Tibial nerve (tissue), 4 donors: ENCODE measurements at regions not wholly inside any gene's neighbourhood (a gene's known extent, or its start where the extent isn't known, plus 50 kb on each side); places are given as distances from the start of the nearest gene placed in this dataset.

ENCODE experiments used
- DNase-seq, 2 donors: peaks; one replicate each; pipeline ENCODE4 v3.0.0-alpha.2; 2019; ENCODE audit warnings: low spot score in 2 of 2
- H3K27ac ChIP-seq, 4 donors: fragments of 200-600 bp; sonication (generic) in 3 of 4; one replicate each; pipeline ENCODE4 v1.5.1; 2017 to 2019; ENCODE audit warnings: mild to moderate bottlenecking in 1 of 4
- H3K27me3 ChIP-seq, 2 donors: fragments of 200-600 bp; sonication (generic) in 1 of 2; one replicate each; pipeline versions ENCODE4 v1.5.1 to v1.6.0; 2017 to 2019
- H3K36me3 ChIP-seq, 3 donors: fragments of 200-600 bp; sonication (generic); one replicate each; pipeline ENCODE4 v1.5.1; 2018 to 2019
- H3K4me1 ChIP-seq, 4 donors: fragments of 200-600 bp; sonication (generic) in 3 of 4; one replicate each; pipeline ENCODE4 v1.5.1; 2017 to 2019
- H3K4me3 ChIP-seq, 4 donors: fragments of 200-600 bp; sonication (generic) in 3 of 4; one replicate each; pipeline ENCODE4 v1.5.1; 2017 to 2019; ENCODE audit warnings: mild to moderate bottlenecking in 1 of 4, moderate library complexity in 1 of 4
- H3K9me3 ChIP-seq, 4 donors: fragments of 200-600 bp; sonication (generic) in 3 of 4; one replicate each; pipeline ENCODE4 v1.5.1; 2017 to 2019
- CTCF ChIP-seq, 5 experiments: fragments of 200-600 bp in 3 of 5; fragments of 450-650 bp in 2 of 5; sonication (generic) in 3 of 5; IDR thresholded peaks; one replicate each; pipeline ENCODE4 v1.5.1; 2016 to 2019; ENCODE audit warnings: antibody characterized with exemption in 5 of 5, mild to moderate bottlenecking in 3 of 5, moderate library complexity in 2 of 5
- EP300 ChIP-seq, 2 donors: sonication (generic); formaldehyde crosslinking; IDR thresholded peaks; one replicate each; pipeline ENCODE4 v1.6.1; 2017; ENCODE audit warnings: antibody characterized with exemption in 2 of 2, mild to moderate bottlenecking in 1 of 2
- POLR2A ChIP-seq, 2 donors: fragments of 450-650 bp; IDR thresholded peaks; one replicate each; pipeline ENCODE4 v1.6.1; 2017; ENCODE audit warnings: antibody characterized with exemption in 2 of 2, mild to moderate bottlenecking in 2 of 2, moderate library complexity in 2 of 2
- WGBS, 2 donors: methylation state at CpG; one replicate each; pipeline ENCODE4 v1.1.5; 2018; 5-methylcytosine and 5-hydroxymethylcytosine counted together

- Histone ChIP-seq H3K4me3 (no peak overlapping the region), H3K27ac (no peak overlapping the region), H3K27me3 (no peaks in the 10 kb centered on the region), H3K4me1 (no peaks in the 10 kb centered on the region), H3K9me3 (peaks cover 0 to 12% (median 0%) of the 10 kb centered on the region in 4 donors), H3K36me3 (no peaks in the 10 kb centered on the region)
- TF ChIP-seq POLR2A (IDR thresholded peaks at IDR 0.05): no peak
- TF ChIP-seq EP300 (IDR thresholded peaks at IDR 0.05): no peak
- TF ChIP-seq CTCF (IDR thresholded peaks at IDR 0.05): no peak
- WGBS, 2 donors: 46 to 50% methylated on average over 1 of the region's 1 CpG
- no peak for DNase-seq
Observed at GRCh38 chr9:87354147-87354546, 143.5 kb upstream of the DAPK1 start.

- H3K9me3 ChIP-seq: peaks cover 0 to 8% (median 0%) of the 10 kb centered on the region in 4 donors
- H3K27ac ChIP-seq: no peak overlapping the region
- no peaks in the 10 kb centered on the region for H3K4me1 ChIP-seq
- H3K4me3 ChIP-seq: no peak overlapping the region
- WGBS, 2 donors: 92 to 96% methylated on average over 1 of the region's 1 CpG
- no peaks in the 10 kb centered on the region for H3K36me3 ChIP-seq
- TF ChIP-seq EP300 (IDR thresholded peaks at IDR 0.05) (no peak), POLR2A (IDR thresholded peaks at IDR 0.05) (no peak), CTCF (IDR thresholded peaks at IDR 0.05) (no peak)
- no peaks in the 10 kb centered on the region for H3K27me3 ChIP-seq
- DNase-seq: no peak
Observed at GRCh38 chr9:87357600-87357999, 140.1 kb upstream of the DAPK1 start.

GRCh38 chr9:87359264-87359663 lies 138.4 kb upstream of the DAPK1 start:
- no peaks in the 10 kb centered on the region for H3K36me3 ChIP-seq

GRCh38 chr9:87359958-87360601 lies 137.6 kb upstream of the DAPK1 start:
- WGBS, 2 donors: 38 to 43% methylated on average over 3 of the region's 3 CpGs
- H3K27me3 ChIP-seq: no peaks in the 10 kb centered on the region
- DNase-seq: no peak

More at GRCh38 chr9:87359264-87359663, 138.4 kb upstream of the DAPK1 start:
- no peak for DNase-seq
- H3K27ac ChIP-seq: no peak overlapping the region
- no peaks in the 10 kb centered on the region for H3K27me3 ChIP-seq
- no peaks in the 10 kb centered on the region for H3K4me1 ChIP-seq
- no peak overlapping the region for H3K4me3 ChIP-seq
- TF ChIP-seq POLR2A (IDR thresholded peaks at IDR 0.05) (no peak), CTCF (IDR thresholded peaks at IDR 0.05) (no peak), EP300 (IDR thresholded peaks at IDR 0.05) (no peak)
- H3K9me3 ChIP-seq: peaks cover 0 to 11% (median 0%) of the 10 kb centered on the region in 4 donors

More at GRCh38 chr9:87359958-87360601, 137.6 kb upstream of the DAPK1 start:
- no peaks in the 10 kb centered on the region for H3K4me1 ChIP-seq
- TF ChIP-seq POLR2A (IDR thresholded peaks at IDR 0.05): no peak
- no peak for TF ChIP-seq CTCF (IDR thresholded peaks at IDR 0.05)
- TF ChIP-seq EP300 (IDR thresholded peaks at IDR 0.05): no peak
- no peak overlapping the region for H3K27ac ChIP-seq
- no peak overlapping the region for H3K4me3 ChIP-seq
- no peaks in the 10 kb centered on the region for H3K36me3 ChIP-seq
- H3K9me3 ChIP-seq: peaks cover 0 to 15% (median 0%) of the 10 kb centered on the region in 4 donors
